HepG2 (cell line): ENCODE measurements at regions not wholly inside any gene's neighbourhood (a gene's known extent, or its start where the extent isn't known, plus 50 kb on each side); places are given as distances from the start of the nearest gene placed in this dataset.

Experiments
- CREB1 ChIP-seq, 2 experiments: fragments of 450-650 bp in 1 of 2; IDR thresholded peaks; 2 replicates each; pipeline ENCODE4 v1.6.1; 2016 to 2017; ENCODE audit warnings: control low read depth in 1 of 2, mild to moderate bottlenecking in 1 of 2, missing compliant biosample characterization in 1 of 2, missing genetic modification characterization in 1 of 2
- HMG20A ChIP-seq: IDR thresholded peaks from 2 replicates; pipeline ENCODE4 v1.6.1; 2016; ENCODE audit warnings: borderline replicate concordance
- MEIS2 ChIP-seq: sonication (generic); formaldehyde crosslinking; IDR thresholded peaks from 2 replicates; pipeline ENCODE4 v1.9.0; 2021; ENCODE audit warnings: mild to moderate bottlenecking, missing genetic modification reagents
- PAXIP1 ChIP-seq: sonication (generic); formaldehyde crosslinking; conservative IDR thresholded peaks from 2 replicates; pipeline ENCODE4 v1.4.0; 2020; ENCODE audit warnings: mild to moderate bottlenecking, missing genetic modification reagents, moderate library complexity
- PBX2 ChIP-seq: IDR thresholded peaks from 2 replicates; pipeline ENCODE4 v1.6.1; 2016; ENCODE audit warnings: control low read depth
- SOX13 ChIP-seq, 3 experiments: fragments of 450-650 bp in 1 of 3; sonication (generic) in 1 of 3; formaldehyde crosslinking in 1 of 3; IDR thresholded peaks in 2 of 3; conservative IDR thresholded peaks in 1 of 3; 2 replicates each; pipeline versions ENCODE4 v1.5.0 to v1.6.1; 2016 to 2020; ENCODE audit warnings: antibody characterized with exemption in 1 of 3, mild to moderate bottlenecking in 1 of 3, missing compliant biosample characterization in 1 of 3, missing genetic modification reagents in 1 of 3, moderate library complexity in 1 of 3
- TEAD2 ChIP-seq: sonication (generic); formaldehyde crosslinking; IDR thresholded peaks from 2 replicates; pipeline ENCODE4 v1.9.0; 2021; ENCODE audit warnings: missing genetic modification reagents
- THRA ChIP-seq: sonication (generic); formaldehyde crosslinking; IDR thresholded peaks from 2 replicates; pipeline ENCODE4 v1.4.0; 2020; ENCODE audit warnings: missing genetic modification reagents, borderline replicate concordance
- ZFP1 ChIP-seq: IDR thresholded peaks from 2 replicates; pipeline ENCODE4 v1.6.1; 2016
- ZFP41 ChIP-seq: sonication (generic); formaldehyde crosslinking; IDR thresholded peaks from 2 replicates; pipeline ENCODE4 v1.4.0; 2020; ENCODE audit warnings: mild to moderate bottlenecking, missing genetic modification reagents, borderline replicate concordance
- ZFY ChIP-seq: sonication (generic); formaldehyde crosslinking; IDR thresholded peaks from 2 replicates; pipeline ENCODE4 v1.4.0; 2020; ENCODE audit warnings: missing genetic modification reagents
- ZNF431 ChIP-seq: sonication (generic); formaldehyde crosslinking; IDR thresholded peaks from 2 replicates; pipeline ENCODE4 v1.9.0; 2022; ENCODE audit warnings: missing genetic modification reagents, low read depth, mild to moderate bottlenecking, borderline replicate concordance
- ZNF513 ChIP-seq: sonication (generic); formaldehyde crosslinking; conservative IDR thresholded peaks from 2 replicates; pipeline ENCODE4 v1.5.0; 2020; ENCODE audit warnings: missing genetic modification reagents
- ZNF800 ChIP-seq: sonication (generic); formaldehyde crosslinking; IDR thresholded peaks from 2 replicates; pipeline ENCODE4 v1.4.0; 2020; ENCODE audit warnings: missing genetic modification reagents
- ZSCAN20 ChIP-seq: sonication (generic); formaldehyde crosslinking; IDR thresholded peaks from 2 replicates; pipeline ENCODE4 v1.4.0; 2020; ENCODE audit warnings: missing genetic modification reagents, mild to moderate bottlenecking, borderline replicate concordance
- ZSCAN5A ChIP-seq: sonication (generic); formaldehyde crosslinking; IDR thresholded peaks from 2 replicates; pipeline ENCODE4 v1.8.0; 2022; ENCODE audit warnings: mild to moderate bottlenecking, missing genetic modification reagents, borderline replicate concordance

- TF ChIP-seq PAXIP1 (peak; percentile 42), HMG20A (CRISPR knock-in tag) (peak; percentile 61; the same call in 1 of the 2 replicates), ZSCAN20 (no peak), PBX2 (CRISPR knock-in tag) (no peak), CREB1 (IDR thresholded peaks at IDR 0.05) (0 out of 2 replicates have a peak, but pooled peaks have one; percentile 4), CREB1 (CRISPR knock-in tag; IDR thresholded peaks at IDR 0.05) (no peak), ZFY (CRISPR knock-in tag) (0 out of 2 replicates have a peak, but pooled peaks have one; percentile 29), ZFP41 (CRISPR knock-in tag) (no peak), ZNF800 (CRISPR knock-in tag) (no peak), THRA (no peak), TEAD2 (no peak), ZSCAN5A (CRISPR knock-in tag) (no peak), MEIS2 (CRISPR knock-in tag) (no peak), ZNF431 (no peak), ZFP1 (CRISPR knock-in tag) (no peak), ZNF513 (CRISPR knock-in tag) (no peak), SOX13 (IDR thresholded peaks at IDR 0.05) (no peak), SOX13 (CRISPR knock-in tag; conservative IDR thresholded peaks at IDR 0.05 in 1 of 2, IDR thresholded peaks at IDR 0.05 in 1 of 2) (peak in 1 of 2 experiments; percentile 58; a peak in 1 of 4 replicates)
Measured at GRCh38 chr7:111650456-111650999, 88.2 kb upstream of the IMMP2L start (continued).
